ENCODE measurements at regions not wholly inside any gene's neighbourhood (a gene's known extent, or its start where the extent isn't known, plus 50 kb on each side); places are given as distances from the start of the nearest gene placed in this dataset.
"Not testable (repeated sequence)": the region's sequence is repeated elsewhere in the genome, so short reads cannot be mapped to it uniquely, and the experiment has no call there.

- DNase-seq: no peak
Measured at GRCh38 chr16:59111280-59111679, 377.2 kb upstream of the GOT2 start.

GRCh38 chr16:59108374-59108773 lies 374.3 kb upstream of the GOT2 start:
- DNase-seq: no peak

- not testable (repeated sequence) for DNase-seq
Measured at GRCh38 chr16:59096682-59097081, 362.6 kb upstream of the GOT2 start.

- no peak for DNase-seq
Measured at GRCh38 chr16:59090541-59090940, 356.4 kb upstream of the GOT2 start.

GRCh38 chr16:59088431-59088830 lies 354.3 kb upstream of the GOT2 start:
- DNase-seq: no peak

GRCh38 chr16:59087641-59088040 lies 353.5 kb upstream of the GOT2 start:
- no peak for DNase-seq

- DNase-seq: no peak
Measured at GRCh38 chr16:59067205-59067604, 333.1 kb upstream of the GOT2 start.

GRCh38 chr16:59060207-59060606 lies 326.1 kb upstream of the GOT2 start:
- no peak for DNase-seq

- DNase-seq: no peak
Measured at GRCh38 chr16:59058250-59058649, 324.1 kb upstream of the GOT2 start.

- DNase-seq: no peak
Measured at GRCh38 chr16:59053911-59054310, 319.8 kb upstream of the GOT2 start.

GRCh38 chr16:59052231-59052630 lies 318.1 kb upstream of the GOT2 start:
- DNase-seq: no peak

GRCh38 chr16:59048876-59049275 lies 314.8 kb upstream of the GOT2 start:
- DNase-seq: no peak

GRCh38 chr16:59047114-59047513 lies 313.0 kb upstream of the GOT2 start:
- DNase-seq: no peak

GRCh38 chr16:59046335-59046734 lies 312.2 kb upstream of the GOT2 start:
- DNase-seq: no peak

- DNase-seq: no peak
Measured at GRCh38 chr16:59045501-59045900, 311.4 kb upstream of the GOT2 start.

- DNase-seq: no peak
Measured at GRCh38 chr16:59044616-59045015, 310.5 kb upstream of the GOT2 start.

- DNase-seq: no peak
Measured at GRCh38 chr16:59042301-59042700, 308.2 kb upstream of the GOT2 start.

GRCh38 chr16:59039066-59039720 lies 305.1 kb upstream of the GOT2 start:
- no peak for DNase-seq

GRCh38 chr16:59030923-59031485 lies 296.9 kb upstream of the GOT2 start:
- DNase-seq: no peak

GRCh38 chr16:59021751-59022150 lies 287.6 kb upstream of the GOT2 start:
- DNase-seq: no peak

GRCh38 chr16:59013930-59014329 lies 279.8 kb upstream of the GOT2 start:
- no peak for DNase-seq

- DNase-seq: no peak
Measured at GRCh38 chr16:58999762-59000161, 265.6 kb upstream of the GOT2 start.

GRCh38 chr16:58992755-58993154 lies 258.6 kb upstream of the GOT2 start:
- not testable (repeated sequence) for DNase-seq

- not testable (repeated sequence) for DNase-seq
Measured at GRCh38 chr16:58983181-58983965, 249.3 kb upstream of the GOT2 start.
